MM.1S (cell line): ENCODE measurements at regions not wholly inside any gene's neighbourhood (a gene's known extent, or its start where the extent isn't known, plus 50 kb on each side); places are given as distances from the start of the nearest gene placed in this dataset.

Experiments used
- DNase-seq: peaks from one replicate; pipeline ENCODE4 v3.0.0-alpha.2; 2015
- H2AFZ ChIP-seq: fragments of 300-600 bp; sonication (generic); 2 replicates; pipeline ENCODE4 v1.6.0; 2016; ENCODE audit warnings: antibody characterized with exemption, low read length
- H3F3A ChIP-seq: fragments of 300-600 bp; sonication (generic); 2 replicates; pipeline ENCODE4 v1.6.1; 2016; ENCODE audit warnings: mild to moderate bottlenecking, antibody characterized with exemption, low read length, moderate library complexity, mixed read lengths; ENCODE audit not compliant: insufficient read depth
- H3K27ac ChIP-seq: fragments of 300-600 bp; sonication (generic); 2 replicates; pipeline ENCODE4 v1.5.1; 2016; ENCODE audit warnings: mild to moderate bottlenecking, low read length
- H3K27me3 ChIP-seq: fragments of 300-600 bp; sonication (generic); replicated peaks from 2 replicates; pipeline ENCODE4 v1.6.0; 2016; ENCODE audit warnings: low read length; ENCODE audit not compliant: insufficient read depth
- H3K36me3 ChIP-seq: fragments of 300-600 bp; sonication (generic); replicated peaks from 2 replicates; pipeline ENCODE4 v1.6.1; 2016; ENCODE audit warnings: mild to moderate bottlenecking, low read length, mixed read lengths; ENCODE audit not compliant: insufficient read depth
- H3K4me1 ChIP-seq: fragments of 300-600 bp; sonication (generic); 2 replicates; pipeline ENCODE4 v1.6.1; 2016; ENCODE audit warnings: low read length, mixed read lengths
- H3K4me2 ChIP-seq: fragments of 300-600 bp; sonication (generic); 2 replicates; pipeline ENCODE4 v1.6.0; 2016; ENCODE audit warnings: low read depth, low read length
- H3K4me3 ChIP-seq: fragments of 300-600 bp; sonication (generic); 2 replicates; pipeline ENCODE4 v1.5.1; 2016; ENCODE audit warnings: low read length, mixed read lengths
- H3K79me2 ChIP-seq: fragments of 300-600 bp; sonication (generic); 2 replicates; pipeline ENCODE4 v1.6.1; 2016; ENCODE audit warnings: mixed run types, low read length, mixed read lengths
- H3K9ac ChIP-seq: fragments of 300-600 bp; sonication (generic); 2 replicates; pipeline ENCODE4 v1.6.1; 2016; ENCODE audit warnings: low read length, mixed read lengths
- H3K9me2 ChIP-seq: fragments of 300-600 bp; sonication (generic); replicated peaks from 2 replicates; pipeline ENCODE4 v1.6.1; 2016; ENCODE audit warnings: mild to moderate bottlenecking, low read length, mixed read lengths; ENCODE audit not compliant: insufficient read depth
- H3K9me3 ChIP-seq: fragments of 300-600 bp; sonication (generic); replicated peaks from 2 replicates; pipeline ENCODE4 v1.6.1; 2016; ENCODE audit warnings: mild to moderate bottlenecking, low read length, mixed read lengths; ENCODE audit not compliant: insufficient read depth
- H4K20me1 ChIP-seq: fragments of 300-600 bp; sonication (generic); 2 replicates; pipeline ENCODE4 v1.6.1; 2016; ENCODE audit warnings: mild to moderate bottlenecking, low read length, moderate library complexity, mixed read lengths; ENCODE audit not compliant: insufficient read depth
- CTCF ChIP-seq: fragments of 300-600 bp; sonication (generic); IDR thresholded peaks from 2 replicates; pipeline ENCODE4 v1.5.1; 2016; ENCODE audit warnings: antibody characterized with exemption, low read length, mixed read lengths
- EZH2 ChIP-seq: fragments of 300-600 bp; sonication (generic); optimal IDR thresholded peaks from 2 replicates; pipeline ENCODE3; 2017; ENCODE audit warnings: low read depth, mild to moderate bottlenecking, antibody characterized with exemption, low read length, mixed read lengths
- EZH2phosphoT487 ChIP-seq: fragments of 300-600 bp; sonication (generic); IDR thresholded peaks from 2 replicates; pipeline ENCODE4 v1.6.1; 2018; ENCODE audit warnings: antibody characterized with exemption, low read length

- H3K79me2 ChIP-seq: no peaks in the 10 kb centered on the region
- no peak overlapping the region for H3K4me3 ChIP-seq
- H3K27ac ChIP-seq: no peak overlapping the region
- TF ChIP-seq EZH2phosphoT487 (no peak), EZH2 (no peak), CTCF (no peak)
- no peaks in the 10 kb centered on the region for H3K36me3 ChIP-seq
- H3K9me3 ChIP-seq: no peaks in the 10 kb centered on the region
- H3K4me1 ChIP-seq: no peaks in the 10 kb centered on the region
- H3K9me2 ChIP-seq: no peaks in the 10 kb centered on the region
- H3F3A ChIP-seq: no peaks in the 10 kb centered on the region
- H4K20me1 ChIP-seq: no peaks in the 10 kb centered on the region
- H3K9ac ChIP-seq: no peak overlapping the region
- H2AFZ ChIP-seq: no peak overlapping the region
- DNase-seq: no peak
- no peaks in the 10 kb centered on the region for H3K27me3 ChIP-seq
- no peak overlapping the region for H3K4me2 ChIP-seq
These were observed 68.2 kb upstream of the TJP1 start for GRCh38 chr15:29890336-29891095.

GRCh38 chr15:29889542-29890329 lies 67.5 kb upstream of the TJP1 start:
- Histone ChIP-seq H3K9me3 (no peaks in the 10 kb centered on the region), H3K9me2 (no peaks in the 10 kb centered on the region), H3K79me2 (no peaks in the 10 kb centered on the region), H3K36me3 (no peaks in the 10 kb centered on the region), H3K27me3 (no peaks in the 10 kb centered on the region), H3K4me3 (no peak overlapping the region), H4K20me1 (no peaks in the 10 kb centered on the region), H3K4me2 (no peak overlapping the region), H2AFZ (no peak overlapping the region), H3K9ac (no peak overlapping the region), H3K4me1 (no peaks in the 10 kb centered on the region), H3F3A (no peaks in the 10 kb centered on the region), H3K27ac (no peak overlapping the region)
- no peak for TF ChIP-seq EZH2phosphoT487
- TF ChIP-seq EZH2: no peak
- DNase-seq: no peak

- H3K9me3 ChIP-seq: no peaks in the 10 kb centered on the region
- no peaks in the 10 kb centered on the region for H3K36me3 ChIP-seq
- H3K4me1 ChIP-seq: no peaks in the 10 kb centered on the region
- no peaks in the 10 kb centered on the region for H3K9me2 ChIP-seq
- H4K20me1 ChIP-seq: no peaks in the 10 kb centered on the region
- H3F3A ChIP-seq: no peaks in the 10 kb centered on the region
- no peak overlapping the region for H2AFZ ChIP-seq
- no peaks in the 10 kb centered on the region for H3K27me3 ChIP-seq
- DNase-seq: no peak
- TF ChIP-seq EZH2 (no peak), CTCF (no peak), EZH2phosphoT487 (no peak)
- H3K27ac ChIP-seq: no peak overlapping the region
- no peak overlapping the region for H3K9ac ChIP-seq
- H3K79me2 ChIP-seq: no peaks in the 10 kb centered on the region
- H3K4me3 ChIP-seq: no peak overlapping the region
- H3K4me2 ChIP-seq: no peak overlapping the region
These were observed 66.4 kb upstream of the TJP1 start for GRCh38 chr15:29888646-29889045.
